ENCODE measurements at regions not wholly inside any gene's neighbourhood (a gene's known extent, or its start where the extent isn't known, plus 50 kb on each side); places are given as distances from the start of the nearest gene placed in this dataset.

- no peak for DNase-seq
Observed at GRCh38 chr20:60882836-60883235, 369.2 kb upstream of the CDH4 start.

GRCh38 chr20:60883496-60883895 lies 368.6 kb upstream of the CDH4 start:
- DNase-seq, result no peak

GRCh38 chr20:60884277-60884676 lies 367.8 kb upstream of the CDH4 start:
- no peak for DNase-seq

- no peak for DNase-seq
Observed at GRCh38 chr20:60888771-60889170, 363.3 kb upstream of the CDH4 start.

- no peak for DNase-seq
Observed at GRCh38 chr20:60892095-60892813, 359.8 kb upstream of the CDH4 start.

GRCh38 chr20:60894091-60894490 lies 358.0 kb upstream of the CDH4 start:
- no peak for DNase-seq

- no peak for DNase-seq
Observed at GRCh38 chr20:60895363-60896079, 356.5 kb upstream of the CDH4 start.

GRCh38 chr20:60897976-60898375 lies 354.1 kb upstream of the CDH4 start:
- no peak for DNase-seq

- DNase-seq, result no peak
Observed at GRCh38 chr20:60899320-60899719, 352.7 kb upstream of the CDH4 start.

- DNase-seq, result no peak
Observed at GRCh38 chr20:60900618-60901017, 351.4 kb upstream of the CDH4 start.

GRCh38 chr20:60901831-60902230 lies 350.2 kb upstream of the CDH4 start:
- no peak for DNase-seq

GRCh38 chr20:60903325-60903971 lies 348.6 kb upstream of the CDH4 start:
- no peak for DNase-seq

GRCh38 chr20:60904730-60905129 lies 347.3 kb upstream of the CDH4 start:
- no peak for DNase-seq

GRCh38 chr20:60905919-60906318 lies 346.1 kb upstream of the CDH4 start:
- no peak for DNase-seq

- DNase-seq, result no peak
Observed at GRCh38 chr20:60906555-60906954, 345.5 kb upstream of the CDH4 start.

GRCh38 chr20:60913298-60913697 lies 338.8 kb upstream of the CDH4 start:
- no peak for DNase-seq

GRCh38 chr20:60921022-60921622 lies 330.9 kb upstream of the CDH4 start:
- DNase-seq, result no peak

GRCh38 chr20:60926831-60927230 lies 325.2 kb upstream of the CDH4 start:
- DNase-seq, result no peak

GRCh38 chr20:60928341-60928740 lies 323.7 kb upstream of the CDH4 start:
- DNase-seq, result no peak

GRCh38 chr20:60930023-60930790 lies 321.9 kb upstream of the CDH4 start:
- no peak for DNase-seq

GRCh38 chr20:60931696-60932095 lies 320.4 kb upstream of the CDH4 start:
- no peak for DNase-seq

- no peak for DNase-seq
Observed at GRCh38 chr20:60934724-60935123, 317.3 kb upstream of the CDH4 start.

- no peak for DNase-seq
Observed at GRCh38 chr20:60935971-60936370, 316.1 kb upstream of the CDH4 start.
